ENCODE measurements at regions not wholly inside any gene's neighbourhood (a gene's known extent, or its start where the extent isn't known, plus 50 kb on each side); places are given as distances from the start of the nearest gene placed in this dataset.
A peak's percentile ranks its signal among the peaks of the same experiment; 100 is the strongest.
"Not testable (repeated sequence)": the region's sequence is repeated elsewhere in the genome, so short reads cannot be mapped to it uniquely, and the experiment has no call there.

GRCh38 chr12:93091886-93092648 is 163.0 kb upstream of the EEA1 start:
- H3K4me3 Mint-ChIP-seq: no peak overlapping the region
- H3K9me3 Mint-ChIP-seq: no peaks in the 10 kb centered on the region
- no peak overlapping the region for H3K27ac Mint-ChIP-seq
- H3K36me3 Mint-ChIP-seq: peaks cover 4% of the 10 kb centered on the region
- H3K27me3 Mint-ChIP-seq: no peaks in the 10 kb centered on the region
- H3K4me1 Mint-ChIP-seq: peaks cover 9% of the 10 kb centered on the region in 3 donors

GRCh38 chr12:93092649-93092945 is 163.5 kb upstream of the EEA1 start:
- H3K27ac Mint-ChIP-seq: no peak overlapping the region
- H3K4me1 Mint-ChIP-seq: peaks cover 9 to 10% (median 10%) of the 10 kb centered on the region in 3 donors
- H3K4me3 Mint-ChIP-seq: no peak overlapping the region
- no peaks in the 10 kb centered on the region for H3K9me3 Mint-ChIP-seq
- peaks cover 4% of the 10 kb centered on the region for H3K36me3 Mint-ChIP-seq
- no peaks in the 10 kb centered on the region for H3K27me3 Mint-ChIP-seq

GRCh38 chr12:93093243-93093642 is 164.1 kb upstream of the EEA1 start:
- Mint-ChIP-seq H3K4me3 (no peak overlapping the region), H3K36me3 (peaks cover 4% of the 10 kb centered on the region), H3K27ac (no peak overlapping the region), H3K9me3 (no peaks in the 10 kb centered on the region), H3K27me3 (no peaks in the 10 kb centered on the region), H3K4me1 (peaks cover 12 to 14% (median 13%) of the 10 kb centered on the region in 3 donors)

- H3K27ac Mint-ChIP-seq, H3K36me3 Mint-ChIP-seq, H3K4me3 Mint-ChIP-seq: not testable (repeated sequence)
Observed at GRCh38 chr12:93094222-93094621, 165.1 kb upstream of the EEA1 start.

GRCh38 chr12:93094988-93095737 is 166.1 kb upstream of the EEA1 start:
- no peaks in the 10 kb centered on the region for H3K36me3 Mint-ChIP-seq
- peak overlapping the region; percentile 1 to 90 (median 42) for H3K4me3 Mint-ChIP-seq
- peaks cover 14 to 28% (median 18%) of the 10 kb centered on the region in 3 donors for H3K4me1 Mint-ChIP-seq
- peak overlapping the region in 1 of 3 donors; percentile 36 for H3K27ac Mint-ChIP-seq
- H3K27me3 Mint-ChIP-seq: no peaks in the 10 kb centered on the region
- no peaks in the 10 kb centered on the region for H3K9me3 Mint-ChIP-seq

More at GRCh38 chr12:93094222-93094621, 165.1 kb upstream of the EEA1 start:
- H3K9me3 Mint-ChIP-seq, H3K27me3 Mint-ChIP-seq: not testable (repeated sequence)
- H3K4me1 Mint-ChIP-seq: peaks cover 14 to 24% (median 15%) of the 10 kb centered on the region in 3 donors

- Mint-ChIP-seq H3K27ac (no peak overlapping the region), H3K36me3 (no peaks in the 10 kb centered on the region)
Observed at GRCh38 chr12:93097417-93097816, 168.3 kb upstream of the EEA1 start.

GRCh38 chr12:93098077-93098476 is 169.0 kb upstream of the EEA1 start:
- Mint-ChIP-seq H3K27me3 (no peaks in the 10 kb centered on the region), H3K9me3 (no peaks in the 10 kb centered on the region), H3K36me3 (no peaks in the 10 kb centered on the region), H3K4me1 (peaks cover 14 to 28% (median 18%) of the 10 kb centered on the region in 3 donors), H3K27ac (peak overlapping the region in 1 of 3 donors; percentile 85), H3K4me3 (peak overlapping the region in 1 of 4 donors; percentile 10)

More at GRCh38 chr12:93097417-93097816, 168.3 kb upstream of the EEA1 start:
- no peaks in the 10 kb centered on the region for H3K9me3 Mint-ChIP-seq
- H3K4me3 Mint-ChIP-seq: no peak overlapping the region
- H3K27me3 Mint-ChIP-seq: no peaks in the 10 kb centered on the region
- H3K4me1 Mint-ChIP-seq: peaks cover 14 to 28% (median 18%) of the 10 kb centered on the region in 3 donors

GRCh38 chr12:93099792-93100191 is 170.7 kb upstream of the EEA1 start:
- H3K27ac Mint-ChIP-seq: peak overlapping the region in 1 of 3 donors; percentile 89
- peaks cover 13 to 27% (median 16%) of the 10 kb centered on the region in 3 donors for H3K4me1 Mint-ChIP-seq
- H3K9me3 Mint-ChIP-seq: no peaks in the 10 kb centered on the region
- no peaks in the 10 kb centered on the region for H3K36me3 Mint-ChIP-seq
- H3K27me3 Mint-ChIP-seq: no peaks in the 10 kb centered on the region
- peak overlapping the region in 1 of 4 donors; percentile 1 for H3K4me3 Mint-ChIP-seq

- Mint-ChIP-seq H3K36me3 (no peaks in the 10 kb centered on the region), H3K27me3 (no peaks in the 10 kb centered on the region), H3K4me1 (peaks cover 5 to 19% (median 9%) of the 10 kb centered on the region in 3 donors)
Observed at GRCh38 chr12:93100610-93101009, 171.5 kb upstream of the EEA1 start.

GRCh38 chr12:93101367-93101766 is 172.3 kb upstream of the EEA1 start:
- Mint-ChIP-seq H3K4me1 (peaks cover 5 to 19% (median 10%) of the 10 kb centered on the region in 3 donors), H3K9me3 (no peaks in the 10 kb centered on the region), H3K27me3 (no peaks in the 10 kb centered on the region), H3K27ac (no peak overlapping the region), H3K4me3 (no peak overlapping the region), H3K36me3 (no peaks in the 10 kb centered on the region)

More at GRCh38 chr12:93100610-93101009, 171.5 kb upstream of the EEA1 start:
- Mint-ChIP-seq H3K27ac (no peak overlapping the region), H3K4me3 (no peak overlapping the region), H3K9me3 (no peaks in the 10 kb centered on the region)

GRCh38 chr12:93102312-93102711 is 173.2 kb upstream of the EEA1 start:
- Mint-ChIP-seq H3K9me3 (no peaks in the 10 kb centered on the region), H3K27ac (no peak overlapping the region), H3K4me1 (peaks cover 5 to 19% (median 10%) of the 10 kb centered on the region in 3 donors), H3K36me3 (no peaks in the 10 kb centered on the region), H3K4me3 (no peak overlapping the region), H3K27me3 (no peaks in the 10 kb centered on the region)

- H3K27ac Mint-ChIP-seq: no peak overlapping the region
- H3K36me3 Mint-ChIP-seq: no peaks in the 10 kb centered on the region
- no peaks in the 10 kb centered on the region for H3K9me3 Mint-ChIP-seq
- H3K4me1 Mint-ChIP-seq: peaks cover 5 to 17% (median 9%) of the 10 kb centered on the region in 3 donors
- no peaks in the 10 kb centered on the region for H3K27me3 Mint-ChIP-seq
- no peak overlapping the region for H3K4me3 Mint-ChIP-seq
Observed at GRCh38 chr12:93102744-93103143, 173.6 kb upstream of the EEA1 start.

- no peak overlapping the region for H3K27ac Mint-ChIP-seq
- no peak overlapping the region for H3K4me3 Mint-ChIP-seq
- H3K36me3 Mint-ChIP-seq: no peaks in the 10 kb centered on the region
- peaks cover 3 to 15% (median 7%) of the 10 kb centered on the region in 3 donors for H3K4me1 Mint-ChIP-seq
- H3K27me3 Mint-ChIP-seq: no peaks in the 10 kb centered on the region
- H3K9me3 Mint-ChIP-seq: no peaks in the 10 kb centered on the region
Observed at GRCh38 chr12:93103154-93103553, 174.1 kb upstream of the EEA1 start.

- Mint-ChIP-seq H3K4me3 (no peak overlapping the region), H3K27me3 (no peaks in the 10 kb centered on the region), H3K4me1 (peaks cover 0 to 3% (median 2%) of the 10 kb centered on the region in 3 donors), H3K9me3 (no peaks in the 10 kb centered on the region), H3K27ac (no peak overlapping the region), H3K36me3 (no peaks in the 10 kb centered on the region)
Observed at GRCh38 chr12:93104535-93104934, 175.4 kb upstream of the EEA1 start.

GRCh38 chr12:93106910-93107309 is 177.8 kb upstream of the EEA1 start:
- Mint-ChIP-seq H3K27ac (no peak overlapping the region), H3K36me3 (no peaks in the 10 kb centered on the region), H3K27me3 (no peaks in the 10 kb centered on the region), H3K9me3 (no peaks in the 10 kb centered on the region), H3K4me1 (peaks cover 0 to 4% (median 1%) of the 10 kb centered on the region in 3 donors), H3K4me3 (no peak overlapping the region)

Data from IgD-negative memory B cell (primary cell).